ENCODE measurements at regions not wholly inside any gene's neighbourhood (a gene's known extent, or its start where the extent isn't known, plus 50 kb on each side); places are given as distances from the start of the nearest gene placed in this dataset.

GRCh38 chr11:121801781-121802180 lies 314.2 kb downstream of the BLID start:
- intact Hi-C loops (cut with DNase I), result no loop called here
- no peak for DNase-seq

GRCh38 chr11:121801394-121801748 lies 314.6 kb downstream of the BLID start:
- DNase-seq, result no peak
- intact Hi-C loops (cut with DNase I), result no loop called here

- intact Hi-C loops (cut with DNase I), result no loop called here
- peak in 4 of 10 donors; percentile 8 to 49 (median 26) for DNase-seq
These were observed 315.2 kb downstream of the BLID start for GRCh38 chr11:121800731-121801393.

GRCh38 chr11:121800240-121800639 lies 315.8 kb downstream of the BLID start:
- intact Hi-C loops (cut with DNase I), result no loop called here
- DNase-seq, result no peak

GRCh38 chr11:121797496-121797895 lies 318.5 kb downstream of the BLID start:
- intact Hi-C loops (cut with DNase I), result no loop called here
- no peak for DNase-seq

GRCh38 chr11:121795174-121795573 lies 320.8 kb downstream of the BLID start:
- intact Hi-C loops (cut with DNase I), result no loop called here
- peak in 8 of 10 donors; percentile 5 to 83 (median 19) for DNase-seq

- intact Hi-C loops (cut with DNase I), result no loop called here
- peak; percentile 3 to 84 (median 36) for DNase-seq
These were observed 321.3 kb downstream of the BLID start for GRCh38 chr11:121794671-121795141.

GRCh38 chr11:121793916-121794315 lies 322.1 kb downstream of the BLID start:
- intact Hi-C loops (cut with DNase I), result no loop called here
- no peak for DNase-seq

- intact Hi-C loops (cut with DNase I), result no loop called here
These were observed 322.7 kb downstream of the BLID start for GRCh38 chr11:121793291-121793690.

GRCh38 chr11:121792185-121792584 lies 323.8 kb downstream of the BLID start:
- no peak for DNase-seq
- intact Hi-C loops (cut with DNase I), result no loop called here

More at GRCh38 chr11:121793291-121793690, 322.7 kb downstream of the BLID start:
- no peak for DNase-seq

- intact Hi-C loops (cut with DNase I), result no loop called here
- no peak for DNase-seq
These were observed 325.6 kb downstream of the BLID start for GRCh38 chr11:121790430-121790829.

GRCh38 chr11:121780971-121781370 lies 328.2 kb upstream of the SORL1-AS1 start:
- intact Hi-C loops (cut with DNase I), result no loop called here

GRCh38 chr11:121777056-121777455 lies 324.3 kb upstream of the SORL1-AS1 start:
- intact Hi-C loops (cut with DNase I), result no loop called here

More at GRCh38 chr11:121780971-121781370, 328.2 kb upstream of the SORL1-AS1 start:
- DNase-seq, result no peak

GRCh38 chr11:121775276-121775675 lies 322.5 kb upstream of the SORL1-AS1 start:
- intact Hi-C loops (cut with DNase I), result no loop called here
- no peak for DNase-seq

More at GRCh38 chr11:121777056-121777455, 324.3 kb upstream of the SORL1-AS1 start:
- DNase-seq, result no peak

GRCh38 chr11:121773076-121773475 lies 320.3 kb upstream of the SORL1-AS1 start:
- DNase-seq, result no peak
- intact Hi-C loops (cut with DNase I), result no loop called here

GRCh38 chr11:121770939-121771595 lies 318.3 kb upstream of the SORL1-AS1 start:
- intact Hi-C loops (cut with DNase I), result no loop called here
- DNase-seq, result no peak

GRCh38 chr11:121769191-121769590 lies 316.4 kb upstream of the SORL1-AS1 start:
- intact Hi-C loops (cut with DNase I), result no loop called here
- no peak for DNase-seq

- intact Hi-C loops (cut with DNase I), result no loop called here
These were observed 314.7 kb upstream of the SORL1-AS1 start for GRCh38 chr11:121767433-121767832.

GRCh38 chr11:121766991-121767390 lies 314.2 kb upstream of the SORL1-AS1 start:
- no peak for DNase-seq
- intact Hi-C loops (cut with DNase I), result no loop called here

More at GRCh38 chr11:121767433-121767832, 314.7 kb upstream of the SORL1-AS1 start:
- no peak for DNase-seq

- no peak for DNase-seq
- intact Hi-C loops (cut with DNase I), result no loop called here
These were observed 313.4 kb upstream of the SORL1-AS1 start for GRCh38 chr11:121766166-121766565.

GRCh38 chr11:121763526-121763925 lies 310.8 kb upstream of the SORL1-AS1 start:
- DNase-seq, result no peak
- intact Hi-C loops (cut with DNase I), result no loop called here

- DNase-seq, result peak in 6 of 10 donors; percentile 11 to 85 (median 48)
- intact Hi-C loops (cut with DNase I), result no loop called here
These were observed 310.1 kb upstream of the SORL1-AS1 start for GRCh38 chr11:121762820-121763219.

All from posterior cingulate gyrus (tissue), 11 donors.